ENCODE measurements at regions not wholly inside any gene's neighbourhood (a gene's known extent, or its start where the extent isn't known, plus 50 kb on each side); places are given as distances from the start of the nearest gene placed in this dataset.

- DNase-seq = no peak
- H3K27me3 ChIP-seq = no peaks in the 10 kb centered on the region
- no peaks in the 10 kb centered on the region for H3K4me1 ChIP-seq
- no peak for TF ChIP-seq POLR2A (IDR thresholded peaks at IDR 0.05)
- TF ChIP-seq, protein P1, sequence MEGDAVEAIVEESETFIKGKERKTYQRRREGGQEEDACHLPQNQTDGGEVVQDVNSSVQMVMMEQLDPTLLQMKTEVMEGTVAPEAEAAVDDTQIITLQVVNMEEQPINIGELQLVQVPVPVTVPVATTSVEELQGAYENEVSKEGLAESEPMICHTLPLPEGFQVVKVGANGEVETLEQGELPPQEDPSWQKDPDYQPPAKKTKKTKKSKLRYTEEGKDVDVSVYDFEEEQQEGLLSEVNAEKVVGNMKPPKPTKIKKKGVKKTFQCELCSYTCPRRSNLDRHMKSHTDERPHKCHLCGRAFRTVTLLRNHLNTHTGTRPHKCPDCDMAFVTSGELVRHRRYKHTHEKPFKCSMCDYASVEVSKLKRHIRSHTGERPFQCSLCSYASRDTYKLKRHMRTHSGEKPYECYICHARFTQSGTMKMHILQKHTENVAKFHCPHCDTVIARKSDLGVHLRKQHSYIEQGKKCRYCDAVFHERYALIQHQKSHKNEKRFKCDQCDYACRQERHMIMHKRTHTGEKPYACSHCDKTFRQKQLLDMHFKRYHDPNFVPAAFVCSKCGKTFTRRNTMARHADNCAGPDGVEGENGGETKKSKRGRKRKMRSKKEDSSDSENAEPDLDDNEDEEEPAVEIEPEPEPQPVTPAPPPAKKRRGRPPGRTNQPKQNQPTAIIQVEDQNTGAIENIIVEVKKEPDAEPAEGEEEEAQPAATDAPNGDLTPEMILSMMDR (IDR thresholded peaks at IDR 0.05) = no peak
- no peaks in the 10 kb centered on the region for H3K36me3 ChIP-seq
- no peak overlapping the region for H3K27ac ChIP-seq
- no peak overlapping the region for H3K4me3 ChIP-seq
- intact Hi-C loops (cut with DNase I; ENCODE audit: low total_unique reads) = no loop called here
- H3K9me3 ChIP-seq = no peaks in the 10 kb centered on the region
Measured at GRCh38 chr1:221892301-221892830, 150.5 kb upstream of the DUSP10 start.

DNA sequence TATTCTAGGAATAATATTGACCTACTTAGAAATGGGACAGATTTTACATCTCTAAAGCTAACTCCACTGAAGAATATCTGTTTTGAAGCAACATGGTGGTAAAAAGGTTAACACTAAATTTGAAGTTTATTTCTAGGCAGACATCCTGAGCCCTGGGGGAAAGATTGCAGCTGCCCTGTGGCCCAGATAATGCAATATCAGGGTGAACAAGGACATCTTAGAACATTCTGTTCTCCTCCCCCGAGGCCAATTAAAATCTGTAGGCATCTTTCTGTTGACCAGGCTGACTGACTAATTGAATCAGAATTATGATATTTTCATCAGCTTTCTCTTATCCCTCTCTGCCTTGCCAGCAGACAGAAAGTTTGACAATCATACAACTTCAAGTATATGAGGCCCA, 149.8 kb upstream of the DUSP10 start:
- no peak overlapping the region for H3K27ac ChIP-seq
- no peak overlapping the region for H3K4me3 ChIP-seq
- DNase-seq = no peak
- no peaks in the 10 kb centered on the region for H3K4me1 ChIP-seq
- no peaks in the 10 kb centered on the region for H3K27me3 ChIP-seq
- intact Hi-C loops (cut with DNase I; ENCODE audit: low total_unique reads) = no loop called here
- no peaks in the 10 kb centered on the region for H3K9me3 ChIP-seq
- TF ChIP-seq POLR2A (IDR thresholded peaks at IDR 0.05) = no peak
- TF ChIP-seq, protein P1 (IDR thresholded peaks at IDR 0.05) = no peak
- H3K36me3 ChIP-seq = no peaks in the 10 kb centered on the region

GRCh38 chr1:221888801-221889200, 146.9 kb upstream of the DUSP10 start:
- H3K27ac ChIP-seq = no peak overlapping the region
- H3K27me3 ChIP-seq = no peaks in the 10 kb centered on the region
- no peak overlapping the region for H3K4me3 ChIP-seq
- H3K9me3 ChIP-seq = no peaks in the 10 kb centered on the region
- no peak for DNase-seq
- H3K4me1 ChIP-seq = no peaks in the 10 kb centered on the region
- no peak for TF ChIP-seq POLR2A (IDR thresholded peaks at IDR 0.05)
- TF ChIP-seq, protein P1 (IDR thresholded peaks at IDR 0.05) = no peak
- no peaks in the 10 kb centered on the region for H3K36me3 ChIP-seq
- intact Hi-C loops (cut with DNase I; ENCODE audit: low total_unique reads) = no loop called here

- H3K27ac ChIP-seq = no peak overlapping the region
- H3K36me3 ChIP-seq = no peaks in the 10 kb centered on the region
- H3K4me3 ChIP-seq = no peak overlapping the region
- no peaks in the 10 kb centered on the region for H3K9me3 ChIP-seq
- H3K4me1 ChIP-seq = no peaks in the 10 kb centered on the region
- H3K27me3 ChIP-seq = no peaks in the 10 kb centered on the region
- TF ChIP-seq, protein P1 (IDR thresholded peaks at IDR 0.05) = no peak
- TF ChIP-seq POLR2A (IDR thresholded peaks at IDR 0.05) = no peak
- intact Hi-C loops (cut with DNase I; ENCODE audit: low total_unique reads) = no loop called here
- no peak for DNase-seq
Measured at GRCh38 chr1:221888218-221888617, 146.3 kb upstream of the DUSP10 start.

DNA sequence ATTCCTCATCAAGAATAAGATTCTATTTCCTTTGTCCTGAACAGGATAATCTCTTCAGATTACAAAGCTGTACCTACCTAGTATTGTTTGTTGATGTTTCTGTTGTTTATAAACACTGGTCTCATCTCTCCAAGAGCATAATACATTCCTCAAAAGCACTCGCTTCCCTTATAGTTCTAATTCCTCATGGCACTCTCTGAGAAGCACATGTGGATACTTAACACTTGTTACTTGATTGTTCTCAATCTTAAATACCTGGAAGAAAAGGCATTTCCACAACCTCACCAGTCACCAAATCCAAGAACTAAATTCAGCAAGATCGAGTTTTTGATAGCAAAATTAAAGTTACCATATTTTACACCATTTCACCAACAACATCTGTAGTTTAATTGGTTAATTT, 145.9 kb upstream of the DUSP10 start:
- no peaks in the 10 kb centered on the region for H3K36me3 ChIP-seq
- H3K27ac ChIP-seq = no peak overlapping the region
- H3K4me1 ChIP-seq = no peaks in the 10 kb centered on the region
- intact Hi-C loops (cut with DNase I; ENCODE audit: low total_unique reads) = no loop called here
- H3K4me3 ChIP-seq = no peak overlapping the region
- H3K27me3 ChIP-seq = no peaks in the 10 kb centered on the region
- no peaks in the 10 kb centered on the region for H3K9me3 ChIP-seq
- no peak for DNase-seq
- TF ChIP-seq, protein P1 (IDR thresholded peaks at IDR 0.05) = no peak
- no peak for TF ChIP-seq POLR2A (IDR thresholded peaks at IDR 0.05)

All from uterus (tissue), 3 donors.